ENCODE measurements at regions not wholly inside any gene's neighbourhood (a gene's known extent, or its start where the extent isn't known, plus 50 kb on each side); places are given as distances from the start of the nearest gene placed in this dataset.

DNA sequence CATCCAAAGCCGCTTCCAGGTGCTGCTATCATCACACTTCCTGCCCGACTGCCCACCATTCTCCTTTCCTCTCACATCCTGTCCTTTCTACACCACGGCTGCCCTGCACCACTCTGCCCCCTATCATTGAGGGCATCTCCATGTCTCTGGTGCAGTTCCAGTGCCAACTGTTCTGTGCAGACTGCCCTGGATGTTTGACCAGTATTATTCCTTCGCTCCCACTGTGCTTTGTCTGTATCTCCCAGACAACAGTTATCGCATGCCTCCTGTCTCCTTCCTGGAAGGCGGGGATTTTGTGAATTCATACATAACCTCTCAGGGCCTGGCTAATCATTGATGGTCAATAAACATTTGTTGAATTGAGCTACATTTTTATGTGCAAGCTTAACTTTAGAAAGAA, 63.6 kb upstream of the GNG12 start:
- TF ChIP-seq E2F4 (CRISPR knock-in tag; IDR thresholded peaks at IDR 0.05; ENCODE audit: borderline replicate concordance, low read depth) = no peak
- no peak for TF ChIP-seq CTCF (IDR thresholded peaks at IDR 0.05)
- no peak for TF ChIP-seq NR1H2 (CRISPR knock-in tag; IDR thresholded peaks at IDR 0.05)
- no peak for TF ChIP-seq NFYB (CRISPR knock-in tag; conservative IDR thresholded peaks at IDR 0.05; ENCODE audit: low read depth)
- TF ChIP-seq JUN (CRISPR knock-in tag; IDR thresholded peaks at IDR 0.05) = no peak
- TF ChIP-seq, protein P1, sequence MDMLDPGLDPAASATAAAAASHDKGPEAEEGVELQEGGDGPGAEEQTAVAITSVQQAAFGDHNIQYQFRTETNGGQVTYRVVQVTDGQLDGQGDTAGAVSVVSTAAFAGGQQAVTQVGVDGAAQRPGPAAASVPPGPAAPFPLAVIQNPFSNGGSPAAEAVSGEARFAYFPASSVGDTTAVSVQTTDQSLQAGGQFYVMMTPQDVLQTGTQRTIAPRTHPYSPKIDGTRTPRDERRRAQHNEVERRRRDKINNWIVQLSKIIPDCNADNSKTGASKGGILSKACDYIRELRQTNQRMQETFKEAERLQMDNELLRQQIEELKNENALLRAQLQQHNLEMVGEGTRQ (CRISPR knock-in tag; IDR thresholded peaks at IDR 0.05) = no peak
- TF ChIP-seq, protein P2, sequence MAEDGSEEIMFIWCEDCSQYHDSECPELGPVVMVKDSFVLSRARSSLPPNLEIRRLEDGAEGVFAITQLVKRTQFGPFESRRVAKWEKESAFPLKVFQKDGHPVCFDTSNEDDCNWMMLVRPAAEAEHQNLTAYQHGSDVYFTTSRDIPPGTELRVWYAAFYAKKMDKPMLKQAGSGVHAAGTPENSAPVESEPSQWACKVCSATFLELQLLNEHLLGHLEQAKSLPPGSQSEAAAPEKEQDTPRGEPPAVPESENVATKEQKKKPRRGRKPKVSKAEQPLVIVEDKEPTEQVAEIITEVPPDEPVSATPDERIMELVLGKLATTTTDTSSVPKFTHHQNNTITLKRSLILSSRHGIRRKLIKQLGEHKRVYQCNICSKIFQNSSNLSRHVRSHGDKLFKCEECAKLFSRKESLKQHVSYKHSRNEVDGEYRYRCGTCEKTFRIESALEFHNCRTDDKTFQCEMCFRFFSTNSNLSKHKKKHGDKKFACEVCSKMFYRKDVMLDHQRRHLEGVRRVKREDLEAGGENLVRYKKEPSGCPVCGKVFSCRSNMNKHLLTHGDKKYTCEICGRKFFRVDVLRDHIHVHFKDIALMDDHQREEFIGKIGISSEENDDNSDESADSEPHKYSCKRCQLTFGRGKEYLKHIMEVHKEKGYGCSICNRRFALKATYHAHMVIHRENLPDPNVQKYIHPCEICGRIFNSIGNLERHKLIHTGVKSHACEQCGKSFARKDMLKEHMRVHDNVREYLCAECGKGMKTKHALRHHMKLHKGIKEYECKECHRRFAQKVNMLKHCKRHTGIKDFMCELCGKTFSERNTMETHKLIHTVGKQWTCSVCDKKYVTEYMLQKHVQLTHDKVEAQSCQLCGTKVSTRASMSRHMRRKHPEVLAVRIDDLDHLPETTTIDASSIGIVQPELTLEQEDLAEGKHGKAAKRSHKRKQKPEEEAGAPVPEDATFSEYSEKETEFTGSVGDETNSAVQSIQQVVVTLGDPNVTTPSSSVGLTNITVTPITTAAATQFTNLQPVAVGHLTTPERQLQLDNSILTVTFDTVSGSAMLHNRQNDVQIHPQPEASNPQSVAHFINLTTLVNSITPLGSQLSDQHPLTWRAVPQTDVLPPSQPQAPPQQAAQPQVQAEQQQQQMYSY (CRISPR knock-in tag; IDR thresholded peaks at IDR 0.05) = no peak

All from WTC11 (cell line).